ENCODE measurements at regions not wholly inside any gene's neighbourhood (a gene's known extent, or its start where the extent isn't known, plus 50 kb on each side); places are given as distances from the start of the nearest gene placed in this dataset.

DNA sequence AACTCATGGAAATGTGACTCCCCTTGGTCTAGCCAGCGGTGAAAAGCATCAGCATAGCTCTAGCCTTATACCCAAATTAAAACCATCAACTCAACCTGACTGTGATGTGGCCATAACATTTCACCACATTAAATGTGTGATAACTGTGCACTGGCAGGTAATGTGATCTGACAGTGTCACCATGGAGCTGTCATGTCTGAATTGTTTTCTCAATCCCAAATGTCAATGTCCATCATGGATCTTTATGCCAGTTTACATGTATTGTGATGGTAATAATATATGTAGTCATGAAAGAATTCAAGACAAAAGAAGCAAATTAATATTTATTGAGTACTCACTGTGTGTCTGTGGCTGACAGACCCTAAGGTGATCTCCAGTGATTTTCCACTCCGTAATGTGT, 213.4 kb upstream of the EOMES start:
- TF ChIP-seq, protein P1, sequence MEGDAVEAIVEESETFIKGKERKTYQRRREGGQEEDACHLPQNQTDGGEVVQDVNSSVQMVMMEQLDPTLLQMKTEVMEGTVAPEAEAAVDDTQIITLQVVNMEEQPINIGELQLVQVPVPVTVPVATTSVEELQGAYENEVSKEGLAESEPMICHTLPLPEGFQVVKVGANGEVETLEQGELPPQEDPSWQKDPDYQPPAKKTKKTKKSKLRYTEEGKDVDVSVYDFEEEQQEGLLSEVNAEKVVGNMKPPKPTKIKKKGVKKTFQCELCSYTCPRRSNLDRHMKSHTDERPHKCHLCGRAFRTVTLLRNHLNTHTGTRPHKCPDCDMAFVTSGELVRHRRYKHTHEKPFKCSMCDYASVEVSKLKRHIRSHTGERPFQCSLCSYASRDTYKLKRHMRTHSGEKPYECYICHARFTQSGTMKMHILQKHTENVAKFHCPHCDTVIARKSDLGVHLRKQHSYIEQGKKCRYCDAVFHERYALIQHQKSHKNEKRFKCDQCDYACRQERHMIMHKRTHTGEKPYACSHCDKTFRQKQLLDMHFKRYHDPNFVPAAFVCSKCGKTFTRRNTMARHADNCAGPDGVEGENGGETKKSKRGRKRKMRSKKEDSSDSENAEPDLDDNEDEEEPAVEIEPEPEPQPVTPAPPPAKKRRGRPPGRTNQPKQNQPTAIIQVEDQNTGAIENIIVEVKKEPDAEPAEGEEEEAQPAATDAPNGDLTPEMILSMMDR (IDR thresholded peaks at IDR 0.05) = no peak
- TF ChIP-seq POLR2AphosphoS5 (IDR thresholded peaks at IDR 0.05) = no peak
- TF ChIP-seq POLR2A (IDR thresholded peaks at IDR 0.05) = no peak

All from prostate gland (tissue), 2 donors.